ENCODE measurements at regions not wholly inside any gene's neighbourhood (a gene's known extent, or its start where the extent isn't known, plus 50 kb on each side); places are given as distances from the start of the nearest gene placed in this dataset.

DNA sequence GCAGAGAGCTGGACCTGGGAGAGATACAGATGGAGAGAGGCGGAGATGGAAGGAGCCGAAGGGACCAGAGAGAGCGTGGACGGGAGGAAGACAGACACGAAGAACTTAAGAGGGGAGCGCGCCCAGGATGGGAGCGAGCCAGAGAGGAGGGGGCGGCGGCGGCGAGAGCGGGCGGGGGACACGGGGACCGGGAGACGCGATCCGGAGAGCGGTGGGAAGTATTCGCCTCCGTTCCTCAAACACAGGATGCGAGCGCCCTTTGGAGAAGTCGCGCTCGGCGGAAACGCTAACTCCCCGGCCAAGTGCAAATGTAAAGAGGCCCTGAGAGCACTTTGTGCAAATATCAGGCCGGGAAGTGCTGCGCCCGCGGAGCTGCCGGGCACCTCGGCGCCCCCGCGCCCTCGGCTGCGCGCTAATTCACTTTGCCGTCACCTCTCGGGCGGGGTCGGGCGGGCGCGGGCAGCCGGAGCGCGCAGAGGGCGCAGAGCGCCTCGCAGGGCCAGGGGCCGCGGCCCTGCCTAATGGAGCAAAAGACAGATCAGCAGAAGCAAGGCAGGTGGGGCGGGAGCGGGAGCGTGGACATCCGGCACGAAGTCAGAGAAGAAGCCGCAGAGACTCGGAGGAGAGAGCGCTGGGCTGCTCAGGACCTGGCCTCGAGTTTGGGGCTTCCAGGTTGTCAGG, 281.2 kb downstream of the RRAGC start:
- no peak for DNase-seq (ENCODE audit: low read depth in 2 of 3, low spot score in 1 of 3)

DNA sequence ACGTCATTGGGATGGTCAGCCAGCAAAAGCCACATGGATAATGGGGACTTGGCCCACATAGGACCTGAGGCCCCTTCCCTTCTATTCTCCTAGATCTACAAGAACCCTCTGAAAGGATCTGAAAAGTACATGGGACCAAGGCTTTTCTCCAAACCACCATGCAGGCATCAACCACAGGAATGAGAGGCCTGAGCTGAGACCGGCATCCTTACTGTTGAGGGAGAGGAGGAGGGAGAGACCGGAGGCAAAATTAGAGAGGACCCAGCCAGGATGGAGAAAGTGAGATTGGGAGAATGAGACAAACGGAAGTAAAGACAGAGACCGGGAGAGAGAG, 281.7 kb downstream of the RRAGC start:
- no peak for DNase-seq (ENCODE audit: low read depth in 2 of 3, low spot score in 1 of 3)

DNA sequence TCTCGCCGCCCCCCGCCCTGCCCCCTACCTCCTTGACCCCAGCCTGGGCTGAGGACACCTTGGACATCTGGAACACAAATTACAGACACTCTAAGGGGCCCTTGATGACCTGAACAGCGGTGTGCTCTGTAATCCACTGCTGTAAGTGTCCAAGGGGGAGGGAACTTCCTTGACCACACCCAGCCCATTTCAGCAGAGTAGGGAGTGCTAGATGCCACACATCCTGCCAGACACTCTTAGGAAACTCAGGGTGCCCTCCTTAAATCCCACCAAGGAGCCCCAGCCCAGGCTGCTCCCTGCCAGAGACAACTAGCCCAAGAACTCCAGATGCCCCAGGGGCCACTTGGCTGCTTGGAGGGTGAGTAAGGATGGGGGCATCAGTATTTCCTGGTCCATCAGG, 282.2 kb downstream of the RRAGC start:
- DNase-seq (ENCODE audit: low read depth in 2 of 3, low spot score in 1 of 3), result no peak

DNA sequence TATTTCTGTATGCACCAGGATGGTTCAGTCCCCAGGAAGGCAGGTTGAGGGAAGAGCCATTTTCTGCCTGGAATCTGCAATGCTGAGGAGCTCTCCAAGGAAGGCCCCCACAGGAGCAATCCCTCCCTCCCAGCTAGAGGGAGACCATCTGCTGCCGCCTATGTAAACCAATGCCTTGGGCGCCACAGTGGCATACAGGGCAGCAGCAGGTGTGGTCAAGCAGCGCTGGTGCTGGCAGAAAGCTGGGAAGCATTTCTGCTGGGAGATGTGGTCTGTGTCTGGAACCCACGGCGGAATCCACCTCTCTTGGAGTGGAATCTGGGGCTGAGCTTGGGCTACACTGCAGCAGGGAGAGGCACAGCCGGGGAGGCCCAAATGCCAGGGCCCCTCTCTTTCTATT, 283.3 kb downstream of the RRAGC start:
- no peak for DNase-seq (ENCODE audit: low read depth in 2 of 3, low spot score in 1 of 3)

DNA sequence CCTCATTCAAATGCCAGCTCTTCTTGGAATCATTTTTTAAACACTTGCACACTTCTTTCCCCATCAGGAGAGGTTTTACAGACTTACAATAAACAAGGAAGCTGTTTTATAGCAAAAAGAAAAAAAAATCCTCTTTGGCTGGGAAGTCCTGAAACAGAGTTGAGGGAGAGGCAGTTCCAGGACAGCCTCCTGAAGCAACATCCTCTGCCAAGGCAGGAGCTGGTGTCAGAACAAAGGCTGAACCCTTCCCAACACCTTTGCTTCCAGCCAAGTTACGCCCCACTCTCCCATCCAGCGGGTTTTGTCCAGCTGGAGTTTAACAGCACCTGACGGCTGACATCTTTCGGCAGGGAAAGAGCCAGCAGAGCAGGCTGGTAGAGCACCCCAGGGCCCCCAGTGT, 287.8 kb downstream of the RRAGC start:
- DNase-seq (ENCODE audit: low read depth in 2 of 3, low spot score in 1 of 3), result no peak

DNA sequence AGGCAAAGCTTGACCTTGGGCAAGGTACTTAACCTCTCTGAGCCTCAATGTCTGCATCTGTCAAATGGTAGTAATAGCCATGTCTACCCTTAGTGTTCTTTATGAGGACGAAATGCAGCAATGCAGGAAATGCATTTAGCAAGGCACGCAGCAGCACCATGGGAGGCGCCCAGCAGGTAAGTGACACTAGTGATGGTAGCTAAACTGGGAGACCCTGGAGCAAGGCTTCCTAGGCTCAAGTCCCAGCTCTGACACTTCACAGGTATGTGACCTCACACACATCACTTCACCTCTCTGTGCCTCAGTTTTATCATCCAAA, 289.0 kb downstream of the RRAGC start:
- no peak for DNase-seq (ENCODE audit: low read depth in 2 of 3, low spot score in 1 of 3)

DNA sequence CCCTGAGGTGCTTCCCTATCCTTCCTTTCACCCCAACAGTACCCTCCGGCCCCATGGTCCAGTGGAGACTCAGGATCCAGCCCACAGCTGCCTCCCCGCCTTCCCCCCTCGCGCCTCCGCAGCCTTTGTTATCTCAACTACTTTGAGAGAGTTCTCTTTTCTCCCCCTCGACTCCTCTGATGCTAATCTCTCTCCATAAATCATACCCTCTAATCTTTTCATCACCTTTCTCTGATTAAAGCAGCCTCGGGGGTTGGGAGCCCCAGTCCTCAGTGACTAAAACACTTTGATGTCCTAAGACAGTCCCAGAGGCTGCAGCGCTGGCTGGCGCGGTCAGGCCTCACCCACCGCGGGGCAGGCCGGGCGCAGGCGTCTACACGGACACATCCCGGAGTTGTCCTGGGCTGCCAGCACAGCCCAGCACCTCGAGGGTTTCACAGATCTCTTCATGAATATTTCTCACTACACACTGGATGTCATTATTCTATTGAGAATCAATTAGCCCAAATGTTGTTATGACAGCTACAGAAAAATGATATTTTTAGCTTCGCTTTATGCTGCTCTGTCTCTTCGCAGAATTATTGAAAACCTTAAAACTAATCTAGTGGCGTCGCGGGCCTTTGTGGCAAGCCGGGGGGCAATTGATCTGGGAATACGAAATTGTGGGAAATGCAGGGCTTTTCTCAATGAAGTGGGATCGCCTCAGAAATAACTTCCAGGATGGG, 289.5 kb downstream of the RRAGC start:
- no peak for DNase-seq (ENCODE audit: low read depth in 2 of 3, low spot score in 1 of 3)

DNA sequence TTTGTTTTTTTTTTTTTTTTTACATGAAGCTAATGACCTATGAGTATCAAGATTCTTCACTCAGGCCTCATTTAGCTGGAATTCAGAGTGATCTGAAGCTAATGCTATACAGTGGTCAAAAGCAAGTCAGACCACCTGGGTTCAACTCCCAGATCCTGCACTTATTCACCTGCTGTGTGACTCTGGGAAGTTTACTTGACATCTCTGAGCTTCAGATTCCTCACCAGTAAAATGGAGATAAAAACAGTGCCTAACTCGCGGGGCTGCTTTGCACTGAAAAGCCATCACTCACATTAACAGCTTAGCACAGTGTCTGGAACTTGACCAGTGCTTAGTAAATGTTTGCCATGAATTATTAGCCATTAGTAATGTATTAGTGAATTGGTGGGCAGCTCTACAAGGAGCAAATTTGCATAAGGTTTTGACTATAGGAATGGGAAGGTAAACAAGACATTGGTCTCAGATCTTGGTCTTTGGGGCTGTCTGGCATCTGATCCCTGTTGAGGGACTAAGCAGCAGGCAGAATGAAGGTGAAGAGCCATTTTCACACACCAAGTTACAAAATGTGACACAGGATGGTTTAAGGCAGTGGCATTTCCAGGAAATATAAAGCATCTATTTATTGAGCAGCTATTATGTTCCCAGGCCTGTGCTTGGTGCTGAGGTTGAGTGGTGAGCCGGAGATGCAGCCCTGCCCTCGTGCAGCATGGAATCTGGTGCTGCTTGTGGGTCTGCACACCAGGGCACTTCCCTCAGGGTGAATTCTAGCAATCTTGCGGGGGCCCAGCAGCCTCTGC, 291.3 kb downstream of the RRAGC start:
- DNase-seq (ENCODE audit: low read depth in 2 of 3, low spot score in 1 of 3), result no peak

DNA sequence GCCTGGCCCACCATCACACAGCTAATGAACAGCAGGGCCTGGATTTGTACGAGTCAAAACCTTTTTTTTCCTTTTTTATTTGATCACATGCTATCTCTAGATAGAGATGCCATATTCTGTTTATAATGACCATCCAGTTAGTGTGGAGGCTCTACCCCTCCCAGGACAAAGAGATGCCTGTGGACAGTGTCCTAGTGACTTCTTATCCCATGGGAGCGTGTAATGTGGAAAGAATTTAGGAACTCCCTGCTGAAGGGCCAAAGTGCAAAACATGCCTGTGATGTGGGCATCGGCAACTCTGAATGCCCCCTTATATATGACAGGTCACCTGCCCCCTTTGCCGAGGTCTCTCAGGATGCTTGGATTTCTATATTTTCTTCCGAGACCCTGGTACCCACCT, 292.2 kb downstream of the RRAGC start:
- no peak for DNase-seq (ENCODE audit: low read depth in 2 of 3, low spot score in 1 of 3)

DNA sequence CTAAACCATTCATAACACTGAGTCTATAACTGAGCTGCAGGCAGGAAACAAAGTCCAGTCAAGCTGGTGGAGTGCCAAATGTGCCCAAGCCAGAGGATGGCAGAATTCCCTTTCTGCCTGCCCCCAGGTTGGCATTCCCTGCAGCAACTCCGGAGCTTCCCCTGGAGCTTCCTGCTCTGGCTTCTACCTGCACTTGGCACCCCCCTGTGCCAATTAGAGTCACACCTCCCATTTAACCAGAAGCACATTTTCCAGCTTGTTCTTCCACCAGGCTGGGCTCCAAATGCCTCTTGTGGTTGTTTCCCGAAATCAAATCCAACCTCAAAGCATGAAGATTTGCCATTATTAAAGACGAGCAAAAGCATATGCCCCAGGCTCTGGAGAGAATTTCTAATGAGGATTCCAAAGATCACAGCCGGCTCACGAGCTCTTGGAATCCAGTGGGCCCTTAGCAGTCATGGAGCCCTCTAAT, 294.5 kb downstream of the RRAGC start:
- no peak for DNase-seq (ENCODE audit: low read depth in 2 of 3, low spot score in 1 of 3)

DNA sequence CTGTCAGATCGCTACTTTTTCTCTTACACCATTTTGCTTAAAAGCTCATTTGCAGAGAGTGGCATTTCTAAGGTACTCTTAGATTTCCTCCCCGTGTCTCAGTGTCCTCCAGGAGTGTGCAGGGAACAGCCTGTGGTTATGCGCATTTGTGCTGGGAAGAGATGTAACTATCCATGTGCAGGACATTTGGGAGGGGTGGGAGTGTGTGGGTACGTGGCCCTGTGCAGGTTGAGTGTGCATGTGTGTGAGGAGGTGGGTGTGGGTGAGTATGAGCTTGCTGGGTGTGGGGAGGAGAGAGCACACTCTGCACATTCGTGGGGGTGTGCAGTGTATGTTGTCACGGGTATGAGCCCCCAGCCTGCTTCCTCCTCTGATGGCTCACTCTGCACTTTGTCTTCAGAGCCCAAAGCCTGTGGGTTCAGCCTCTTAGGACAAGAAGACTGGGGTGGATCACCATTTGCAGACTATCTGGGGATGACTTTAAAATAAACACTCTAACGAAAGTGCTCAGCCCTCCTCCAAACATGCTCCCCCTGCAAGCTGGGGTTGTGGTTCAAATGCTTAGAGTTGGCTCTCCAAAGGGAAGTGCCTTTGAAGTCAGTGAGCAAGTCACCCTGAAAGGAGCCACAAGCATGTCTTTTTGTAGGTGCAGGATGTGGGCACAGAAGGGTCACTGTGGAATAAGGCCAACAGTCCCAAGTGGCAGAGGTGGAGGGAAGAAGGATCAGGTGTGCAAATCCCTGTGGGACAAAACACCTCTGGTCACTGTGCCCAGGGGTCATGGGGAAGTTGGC, 295.4 kb downstream of the RRAGC start:
- no peak for DNase-seq (ENCODE audit: low read depth in 2 of 3, low spot score in 1 of 3)

DNA sequence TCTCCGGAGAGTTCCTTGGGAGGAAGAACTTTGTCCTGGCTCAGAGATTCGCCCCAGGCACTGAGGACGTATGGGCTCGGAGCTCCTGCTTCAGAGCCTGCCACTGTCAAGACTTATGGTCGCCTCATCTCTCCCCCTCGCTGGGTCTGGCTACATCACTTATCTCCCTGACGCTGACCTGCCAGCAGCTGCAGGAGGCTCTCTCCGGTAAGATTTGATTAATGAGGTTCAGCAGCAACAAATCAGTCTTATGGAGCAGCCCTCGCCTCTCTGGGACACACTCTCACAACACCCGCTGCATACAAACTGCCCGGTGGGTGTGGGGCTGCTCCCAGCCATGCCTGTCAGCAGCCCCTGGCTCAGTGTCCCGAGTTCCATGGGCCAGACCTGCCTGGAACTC, 297.8 kb downstream of the RRAGC start:
- DNase-seq (ENCODE audit: low read depth in 2 of 3, low spot score in 1 of 3), result no peak

DNA sequence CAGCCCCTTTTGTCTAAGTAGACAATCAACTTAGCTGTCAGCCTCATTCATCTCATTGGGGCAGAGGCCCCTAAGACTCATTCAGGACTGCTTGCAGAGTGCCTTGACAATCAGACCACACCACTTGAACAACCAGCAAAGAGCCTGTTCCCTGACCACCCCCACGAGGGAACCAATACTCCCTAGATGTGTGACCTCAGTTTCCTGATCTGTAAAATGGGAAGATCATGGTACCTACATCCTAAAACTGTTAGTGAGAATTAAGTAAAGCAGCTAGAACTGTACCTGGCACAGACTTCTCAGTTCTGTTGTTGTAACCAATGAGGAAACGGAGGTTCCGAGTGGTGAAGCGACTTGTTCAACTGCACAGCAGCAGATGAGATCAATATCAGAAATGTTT, 298.5 kb downstream of the RRAGC start:
- no peak for DNase-seq (ENCODE audit: low read depth in 2 of 3, low spot score in 1 of 3)

DNA sequence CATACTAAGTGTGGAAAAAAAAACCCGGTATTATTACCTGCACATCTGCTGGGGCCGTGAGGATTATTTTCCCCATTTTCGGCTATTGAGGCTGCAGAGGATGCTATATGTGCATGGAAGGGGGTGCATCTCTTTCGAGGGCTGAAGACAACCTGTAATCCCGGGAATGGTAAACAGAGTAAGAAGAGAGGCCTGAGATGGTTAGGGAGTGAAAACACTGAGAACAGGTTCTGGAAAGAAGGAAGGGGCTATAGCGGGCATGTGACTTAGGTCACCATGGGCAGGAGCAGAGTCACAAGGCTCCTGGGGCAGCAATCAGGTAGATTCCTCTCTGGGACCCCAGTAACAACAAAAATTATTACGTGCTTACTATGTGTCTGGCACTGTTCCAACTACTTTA, 299.1 kb downstream of the RRAGC start:
- DNase-seq (ENCODE audit: low read depth in 2 of 3, low spot score in 1 of 3), result no peak

DNA sequence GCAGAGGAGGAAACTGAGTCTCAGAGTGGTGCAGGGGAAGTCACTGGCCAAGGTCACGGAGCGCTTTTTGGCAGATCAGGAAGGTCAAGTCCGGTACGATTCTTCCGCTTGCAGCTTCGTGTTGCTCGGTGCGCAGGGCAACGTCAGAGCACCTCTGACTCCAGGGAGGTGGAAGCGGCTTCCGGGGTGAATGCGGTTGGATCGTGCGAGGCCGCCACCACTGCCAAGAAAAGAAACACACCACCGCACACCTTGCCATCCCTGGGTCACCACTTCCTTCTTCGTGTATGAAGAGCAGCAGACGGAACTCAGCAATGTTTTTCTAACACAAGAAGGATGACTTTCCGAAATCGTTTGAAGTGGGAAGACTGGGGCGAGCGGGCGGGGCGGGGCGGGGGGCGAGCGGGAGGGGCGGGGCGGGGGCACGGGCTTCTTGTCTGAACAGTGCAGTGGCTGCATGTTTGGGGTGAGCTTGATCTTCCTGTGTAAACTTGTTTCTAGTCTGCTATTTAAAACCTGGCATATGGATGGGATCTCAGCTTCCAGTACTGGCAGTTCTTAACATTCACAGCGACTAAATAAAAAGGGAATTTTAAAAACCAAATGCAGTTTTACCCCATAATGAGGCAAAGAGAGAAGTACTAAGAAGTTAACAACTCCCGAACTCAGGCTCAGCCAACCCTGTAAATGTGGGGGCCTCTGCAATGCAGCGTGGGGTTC, 300.0 kb downstream of the RRAGC start:
- peak; percentile 50 to 74 (median 67) for DNase-seq (ENCODE audit: low read depth in 2 of 3, low spot score in 1 of 3)

DNA sequence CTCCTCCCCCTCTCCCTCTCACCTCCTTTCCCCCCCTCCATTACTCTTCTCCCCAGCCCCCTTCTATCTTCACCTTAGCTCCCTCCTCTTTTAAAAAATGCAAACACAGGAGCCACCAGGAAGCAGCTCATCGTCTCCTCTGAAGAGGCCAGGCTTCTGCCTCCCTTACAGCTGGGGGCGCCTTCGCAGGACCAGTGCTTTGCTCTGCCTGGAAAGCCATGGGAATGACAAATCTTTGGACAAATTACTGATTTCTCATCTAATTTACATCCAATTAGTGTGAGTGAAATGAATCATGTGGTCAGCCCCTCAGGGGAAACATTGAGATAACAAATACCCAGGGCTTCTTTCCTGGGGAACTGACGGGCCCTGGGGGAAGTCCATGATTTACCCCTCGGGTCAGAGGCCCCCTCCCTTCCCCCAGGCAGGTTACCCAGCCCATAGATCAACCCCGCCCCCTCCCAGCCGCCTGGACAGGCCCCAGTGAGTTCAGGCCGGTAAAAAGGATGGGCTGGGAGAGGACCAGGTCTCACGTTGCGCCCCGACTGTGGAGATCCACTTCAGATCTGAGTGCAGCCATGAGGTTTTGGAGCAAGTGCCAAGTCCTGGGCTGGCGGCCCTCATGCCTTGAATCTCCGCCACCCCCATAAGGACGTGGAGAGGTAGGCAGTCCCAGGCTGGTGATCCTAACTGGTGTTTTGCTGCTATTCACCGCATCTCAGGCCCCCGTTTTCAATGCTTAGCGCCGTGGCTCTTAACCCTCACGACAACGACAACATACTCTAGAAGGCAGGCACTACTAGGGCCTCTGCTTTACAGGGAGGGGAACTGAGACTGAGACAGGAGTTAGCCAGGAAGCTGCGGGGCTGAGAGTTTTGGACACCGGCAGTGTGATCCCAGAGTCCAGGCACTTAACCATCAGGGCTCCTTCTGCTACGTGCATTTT, 300.8 kb downstream of the RRAGC start:
- DNase-seq (ENCODE audit: low read depth in 2 of 3, low spot score in 1 of 3), result no peak

DNA sequence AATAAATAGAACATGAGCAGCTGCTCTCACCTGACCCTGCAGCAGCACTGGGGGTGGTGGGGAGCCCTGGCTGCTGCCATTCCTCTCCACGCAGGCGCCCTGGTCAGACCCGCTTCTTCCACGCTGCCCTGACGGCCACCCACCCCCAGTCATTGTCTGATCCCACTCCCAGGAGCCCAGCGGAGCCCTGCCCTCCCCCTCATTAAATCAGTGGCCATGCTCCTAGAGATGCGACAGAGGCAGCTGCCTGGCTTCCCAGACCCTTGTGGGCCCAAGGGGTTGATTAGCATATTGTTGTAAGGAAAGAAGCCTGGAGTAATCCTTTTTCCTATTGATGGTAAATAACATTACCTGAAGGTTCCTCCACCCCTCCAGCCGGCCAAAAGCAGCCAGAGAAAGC, 301.5 kb downstream of the RRAGC start:
- DNase-seq (ENCODE audit: low read depth in 2 of 3, low spot score in 1 of 3), result no peak

DNA sequence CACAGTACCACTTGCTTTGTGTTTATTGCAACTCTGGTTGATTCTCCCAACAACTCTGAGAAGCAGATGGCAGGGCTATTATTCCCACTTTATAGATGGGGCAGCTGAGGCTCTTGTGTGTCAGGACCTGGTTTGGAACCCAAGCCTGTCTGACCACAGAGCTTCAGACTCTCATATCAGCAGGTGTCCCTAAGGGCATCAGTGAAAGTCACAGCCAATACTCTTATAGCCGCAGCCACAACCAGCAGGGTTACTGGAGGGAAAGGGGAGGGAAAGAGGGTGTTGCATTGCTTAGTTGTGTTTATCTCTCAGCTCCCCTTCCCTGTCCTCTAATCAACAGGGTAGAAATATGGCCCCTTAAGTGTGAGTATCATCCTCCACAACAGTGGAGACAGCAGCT, 304.0 kb downstream of the RRAGC start:
- no peak for DNase-seq (ENCODE audit: low read depth in 2 of 3, low spot score in 1 of 3)

DNA sequence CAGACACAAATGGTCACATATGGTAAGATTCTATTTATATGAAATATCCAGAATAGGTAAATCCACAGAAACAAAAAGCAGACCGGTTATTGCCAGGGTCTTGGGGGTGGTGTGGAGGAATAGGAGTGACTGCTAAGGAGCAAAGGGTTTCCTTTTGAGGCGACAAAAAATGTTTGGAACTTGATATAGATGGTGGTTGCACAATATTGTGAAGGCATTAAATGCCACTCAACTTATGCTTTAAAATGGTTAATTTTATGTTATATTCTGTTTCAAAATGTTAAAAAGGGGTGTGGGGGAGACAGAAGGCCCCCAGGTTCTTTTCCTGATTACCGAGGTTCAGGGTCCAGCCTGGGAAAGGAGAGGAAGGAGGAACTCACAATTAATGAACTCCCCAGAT, 304.4 kb downstream of the RRAGC start:
- DNase-seq (ENCODE audit: low read depth in 2 of 3, low spot score in 1 of 3), result no peak

Data from stimulated activated CD4-positive, alpha-beta T cell treated with anti-CD3 and anti-CD28 coated beads, Interleukin-12 subunit alpha, Interleukin-12 subunit beta, amount 100 ng/mL, for 48 hours (primary cell).